Pulmonary artery endothelial cell (primary cell): ENCODE measurements at regions not wholly inside any gene's neighbourhood (a gene's known extent, or its start where the extent isn't known, plus 50 kb on each side); places are given as distances from the start of the nearest gene placed in this dataset.
A peak's percentile ranks its signal among the peaks of the same experiment; 100 is the strongest.
"Not testable (repeated sequence)": the region's sequence is repeated elsewhere in the genome, so short reads cannot be mapped to it uniquely, and the experiment has no call there.

ENCODE experiments used
- DNase-seq: peaks from one replicate; pipeline ENCODE4 v3.0.0-alpha.2; 2011; ENCODE audit warnings: low read depth, low spot score

GRCh38 chr4:100340512-100341485, 150.5 kb upstream of the DDIT4L start:
- no peak for DNase-seq

DNA sequence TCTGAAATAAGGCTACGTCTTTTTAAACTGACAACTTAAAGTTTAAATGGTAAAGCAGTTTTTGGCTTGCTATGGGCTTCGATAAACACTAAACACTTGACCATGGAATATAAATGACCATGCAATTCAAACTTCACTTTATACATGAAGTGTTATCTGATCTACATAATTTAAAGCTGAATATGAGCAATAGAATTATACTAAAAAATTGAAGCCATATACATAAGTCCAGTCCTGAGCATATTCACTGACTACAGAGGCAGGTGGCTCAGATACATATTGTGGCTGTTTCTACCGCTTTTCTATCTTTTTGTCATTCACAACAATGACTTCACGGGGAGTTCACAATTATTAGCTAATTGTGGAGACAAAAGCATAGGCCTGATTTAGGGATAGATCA, 149.6 kb upstream of the DDIT4L start:
- DNase-seq, result no peak

- DNase-seq, result not testable (repeated sequence)
These were observed 143.2 kb upstream of the DDIT4L start for GRCh38 chr4:100333491-100333890.

DNA sequence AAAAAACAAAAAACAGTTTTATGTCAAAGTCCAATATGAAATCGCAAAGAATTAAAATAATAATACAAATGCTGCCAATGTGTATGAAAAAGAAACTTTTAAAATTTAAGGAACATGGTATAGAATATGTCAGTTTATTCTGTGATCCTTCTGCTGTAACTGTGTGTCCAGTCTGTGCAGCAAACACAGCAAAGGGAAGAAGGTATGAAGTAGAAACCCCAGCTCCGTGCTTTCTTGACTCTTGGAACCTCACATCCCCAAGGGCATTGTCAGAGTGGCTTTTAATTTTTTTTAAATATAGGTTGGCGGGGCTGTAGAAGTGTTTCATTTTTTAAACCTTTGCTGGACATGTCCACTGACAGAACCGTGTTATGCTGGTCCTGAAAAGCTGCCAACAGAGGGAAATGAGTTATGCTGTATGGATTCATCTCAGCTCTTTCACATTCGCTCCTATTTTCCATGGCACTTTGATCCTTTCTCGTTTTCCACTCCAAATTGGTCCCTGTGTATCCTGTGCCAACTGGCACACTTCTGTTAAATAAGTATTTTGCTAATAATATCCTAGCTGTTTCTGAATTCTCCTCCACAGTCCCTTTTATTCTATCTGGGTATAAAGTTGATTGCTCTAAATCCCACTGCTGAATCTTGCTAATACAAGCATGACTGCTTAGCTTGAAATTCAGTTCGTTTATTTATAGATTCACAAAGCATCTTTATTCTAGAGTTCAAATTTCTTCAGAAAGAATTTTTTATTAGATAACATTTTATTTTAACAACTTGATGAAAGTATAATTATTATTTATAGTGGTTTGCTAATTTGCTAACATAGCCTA, 127.0 kb upstream of the DDIT4L start:
- no peak for DNase-seq

DNA sequence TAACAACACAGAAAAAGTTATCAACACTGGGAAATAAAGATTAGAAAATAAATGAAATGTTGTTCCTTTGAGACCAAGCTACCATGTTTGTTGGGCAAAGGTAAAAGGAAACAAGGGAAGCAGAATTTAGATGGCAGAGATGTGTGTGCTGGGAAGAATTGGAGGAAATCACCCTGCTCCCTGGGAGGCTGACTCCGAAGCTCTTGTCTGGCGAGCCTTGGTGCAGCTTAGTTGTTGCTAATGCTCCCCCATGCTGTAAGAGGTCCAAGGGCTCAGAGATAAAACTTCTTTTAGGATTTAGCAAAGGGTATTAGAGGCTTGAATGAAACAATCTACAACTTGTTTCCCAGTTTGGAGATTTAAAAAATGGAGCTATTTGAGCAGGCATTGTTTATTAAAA, 123.8 kb upstream of the DDIT4L start:
- no peak for DNase-seq

GRCh38 chr4:100312615-100313350, 122.5 kb upstream of the DDIT4L start:
- DNase-seq, result no peak

DNA sequence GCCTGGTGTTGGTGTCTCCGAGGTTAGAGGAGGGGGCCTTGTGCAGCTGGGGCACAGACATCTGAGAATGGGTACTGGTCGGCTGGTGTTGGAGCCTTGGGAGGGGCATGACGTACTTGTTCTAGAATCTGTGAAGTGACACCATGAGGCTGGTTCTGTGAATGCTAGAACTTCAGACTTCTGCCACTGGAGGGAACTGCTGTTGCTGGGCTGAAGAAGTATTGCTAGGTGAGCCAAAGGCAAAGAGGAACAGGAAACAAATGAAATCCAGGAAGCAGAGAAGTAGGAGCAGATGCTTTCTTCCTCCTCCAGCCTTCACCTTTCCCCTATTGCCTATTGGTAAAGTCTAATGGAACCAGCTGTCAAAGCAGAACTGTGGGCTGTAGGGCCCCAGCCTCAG, 120.9 kb upstream of the DDIT4L start:
- DNase-seq, result no peak

- DNase-seq, result no peak
These were observed 115.8 kb upstream of the DDIT4L start for GRCh38 chr4:100306018-100306417.

DNA sequence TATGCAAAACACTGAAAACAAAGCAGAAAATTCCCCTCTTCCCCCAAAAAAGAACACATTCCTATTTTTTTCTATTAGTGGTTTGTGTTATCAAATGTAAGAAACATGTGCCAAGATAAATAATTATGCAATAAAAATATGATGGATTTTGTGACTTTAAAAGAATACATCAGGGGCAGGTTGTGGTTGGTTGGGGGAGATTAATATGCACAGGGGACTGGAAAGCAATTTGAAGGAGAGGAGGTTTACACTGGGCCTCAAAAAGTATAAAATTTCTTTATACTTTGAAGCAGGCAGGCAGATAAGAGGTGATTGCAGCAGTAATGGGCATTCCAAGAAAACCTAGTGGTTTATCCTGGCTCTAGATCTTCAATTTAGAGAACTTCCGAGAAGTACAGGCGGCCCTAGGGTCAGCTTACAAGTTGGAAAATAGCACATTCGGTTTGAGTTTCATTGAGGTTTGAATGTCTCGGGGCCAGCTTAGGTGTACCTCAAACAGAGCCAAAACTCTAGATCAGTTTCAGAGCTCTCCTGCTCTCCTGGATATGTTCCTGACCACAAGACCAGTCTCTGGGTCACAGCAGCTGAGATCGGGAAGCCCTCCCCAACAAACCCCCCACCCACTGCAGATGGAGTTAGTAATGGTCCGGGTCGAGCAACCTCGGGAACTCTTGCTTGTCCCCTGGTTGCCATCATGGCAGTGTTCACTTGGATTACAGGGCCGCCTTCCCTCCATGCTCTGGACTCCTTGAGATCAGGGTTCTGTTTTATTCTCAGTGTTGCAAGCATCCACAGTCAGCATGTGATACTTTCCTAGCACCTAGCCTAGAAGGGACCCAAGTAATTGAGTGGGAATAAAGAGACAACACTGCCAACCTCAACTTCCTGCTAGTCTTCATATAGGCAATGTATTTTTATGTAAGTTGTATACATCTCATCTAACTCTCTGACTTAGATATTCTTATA, 112.1 kb upstream of the DDIT4L start:
- no peak for DNase-seq

GRCh38 chr4:100299046-100299840, 109.0 kb upstream of the DDIT4L start:
- DNase-seq, result peak; percentile 52

GRCh38 chr4:100295792-100296191, 105.5 kb upstream of the DDIT4L start:
- no peak for DNase-seq

GRCh38 chr4:100294356-100294755, 104.1 kb upstream of the DDIT4L start:
- DNase-seq, result no peak

DNA sequence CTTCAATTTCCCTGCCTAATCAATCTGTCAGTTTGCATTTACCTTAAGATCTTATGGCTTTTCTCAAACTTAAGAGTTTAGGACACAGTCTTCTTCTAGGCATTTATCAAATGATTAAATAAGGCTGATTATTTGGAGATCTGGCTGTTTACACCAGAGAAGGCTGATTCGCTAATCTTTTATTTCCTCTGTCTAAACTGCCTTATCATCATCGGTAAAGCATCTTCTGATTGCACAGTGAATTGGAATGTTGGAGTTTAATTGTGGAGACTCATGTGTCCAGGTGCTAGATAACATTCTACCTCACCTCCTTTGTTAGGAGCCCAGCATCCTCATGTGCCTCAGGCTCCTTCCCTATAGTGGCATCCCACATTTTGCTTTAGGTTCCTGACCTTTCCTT, 100.3 kb upstream of the DDIT4L start:
- no peak for DNase-seq

DNA sequence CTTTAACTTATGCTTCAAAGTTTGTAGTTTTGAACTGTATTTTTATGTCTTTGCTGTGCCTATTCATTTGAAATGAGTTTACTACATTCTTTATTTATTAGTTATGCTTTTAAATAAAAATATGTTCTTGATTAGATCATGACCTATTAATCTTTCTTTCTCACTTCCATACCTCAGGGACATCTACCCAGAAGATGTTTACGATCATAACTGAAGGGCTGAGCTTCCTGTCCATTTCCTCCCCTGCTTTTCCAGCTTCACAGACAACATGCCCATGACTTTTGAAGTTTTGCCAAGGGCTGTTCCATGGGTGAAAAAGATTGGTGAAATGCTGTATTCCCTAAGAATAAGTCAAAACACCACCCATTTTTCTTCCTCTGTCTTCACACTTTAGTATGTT, 99.7 kb upstream of the DDIT4L start:
- DNase-seq, result peak; percentile 32

DNA sequence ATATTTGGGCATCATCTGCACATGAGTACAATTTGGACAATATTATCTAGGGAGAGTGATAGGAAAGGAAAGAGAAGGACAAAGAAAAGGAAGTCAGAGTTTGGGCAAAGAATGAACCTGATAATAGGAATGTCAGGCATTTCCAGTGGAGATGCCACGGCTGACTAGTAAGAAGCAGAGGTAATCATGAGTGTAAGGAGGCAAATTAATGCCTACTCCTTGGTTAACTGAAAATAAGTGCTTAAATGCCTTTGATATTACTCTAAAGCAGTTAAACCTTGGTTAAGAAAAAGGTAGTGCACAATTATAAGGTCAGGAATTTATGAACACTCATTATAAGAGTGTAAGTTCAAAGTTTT, 99.2 kb upstream of the DDIT4L start:
- DNase-seq, result peak; percentile 50

DNA sequence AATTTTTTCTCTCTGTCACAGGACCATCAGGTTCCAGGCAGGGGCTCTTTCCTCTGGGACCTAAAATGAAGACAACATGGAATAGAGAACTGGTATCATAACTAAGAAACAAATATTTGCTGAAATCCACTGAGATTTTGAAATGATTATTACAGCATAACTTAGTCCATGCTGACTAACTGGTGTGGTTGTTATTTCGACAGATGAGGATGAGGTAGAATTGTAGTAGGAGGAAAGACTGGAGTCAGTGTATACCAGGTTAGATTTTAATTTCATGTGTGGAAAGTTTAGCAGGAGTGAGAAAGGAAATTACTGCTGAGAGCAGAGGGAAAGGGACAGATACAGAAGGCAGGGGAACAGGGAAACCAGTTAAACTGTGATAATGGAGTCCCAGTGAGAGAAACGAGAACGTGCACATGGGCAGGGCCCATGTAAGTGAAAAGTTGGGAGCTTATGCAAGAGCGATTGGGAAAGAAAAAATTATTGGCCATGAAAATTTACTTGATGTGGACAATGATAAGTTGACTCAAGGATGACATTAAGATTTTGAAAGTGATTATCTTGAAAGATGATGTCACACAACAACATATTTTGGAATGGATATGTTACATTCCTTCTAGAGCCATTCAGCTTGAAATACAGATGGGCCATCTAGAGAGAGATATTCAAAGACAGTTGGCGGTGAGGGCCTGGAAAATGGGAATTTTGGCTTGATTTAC, 98.7 kb upstream of the DDIT4L start:
- DNase-seq, result no peak

DNA sequence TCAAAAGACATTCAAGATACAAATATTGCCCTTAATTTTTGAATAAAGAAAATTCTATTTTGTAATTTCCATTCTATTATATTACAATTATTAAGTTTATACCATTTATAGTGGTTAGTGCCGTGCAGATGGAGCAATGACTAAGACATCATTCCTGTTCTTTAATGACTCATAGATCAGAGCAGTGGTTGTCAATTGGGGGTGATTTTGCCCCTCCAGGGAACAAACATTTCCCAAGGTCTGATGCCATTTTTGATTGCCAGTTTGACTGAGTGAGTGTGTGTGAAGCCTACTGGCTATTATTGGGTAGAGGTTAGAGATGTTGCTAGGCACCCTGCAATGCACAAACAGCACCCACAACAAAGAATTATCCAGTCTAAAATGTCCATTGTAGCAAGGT, 97.9 kb upstream of the DDIT4L start:
- no peak for DNase-seq

DNA sequence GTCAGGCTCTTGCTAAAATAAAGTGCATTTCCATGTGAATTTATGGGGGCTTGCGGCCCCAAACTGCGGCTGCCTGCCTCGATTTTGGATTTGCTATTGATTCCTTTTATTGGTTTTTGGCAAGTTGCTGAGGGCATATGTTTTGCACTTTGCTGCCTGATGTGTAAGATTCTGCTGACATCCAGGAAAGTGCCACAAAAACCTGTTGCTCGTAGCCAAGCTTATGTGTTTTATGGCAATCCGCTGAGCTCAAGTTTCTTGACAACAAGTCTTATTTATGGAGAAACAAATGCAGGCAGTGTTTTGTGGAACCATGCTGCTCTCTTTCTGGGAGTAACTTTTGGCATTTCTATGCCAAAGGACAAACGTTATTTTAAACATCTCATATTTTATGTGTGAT, 97.3 kb upstream of the DDIT4L start:
- no peak for DNase-seq

GRCh38 chr4:100286636-100287035, 96.4 kb upstream of the DDIT4L start:
- DNase-seq, result no peak
